ENCODE measurements at regions not wholly inside any gene's neighbourhood (a gene's known extent, or its start where the extent isn't known, plus 50 kb on each side); places are given as distances from the start of the nearest gene placed in this dataset.
"Not testable (repeated sequence)": the region's sequence is repeated elsewhere in the genome, so short reads cannot be mapped to it uniquely, and the experiment has no call there.

GRCh38 chr2:109692831-109693230 is 78.7 kb downstream of the SOWAHC start:
- TF ChIP-seq CTCF (IDR thresholded peaks at IDR 0.05 in 2 of 3, conservative IDR thresholded peaks at IDR 0.05 in 1 of 3; ENCODE audit: borderline replicate concordance in 1 of 3, insufficient read depth in 1 of 3, low read depth in 2 of 3, low read length in 2 of 3); EZH2 (IDR thresholded peaks at IDR 0.05); REST (IDR thresholded peaks at IDR 0.05; ENCODE audit: low read depth); RAD21 (IDR thresholded peaks at IDR 0.05; ENCODE audit: low read depth); POLR2A (IDR thresholded peaks at IDR 0.05; ENCODE audit: borderline replicate concordance, extremely low read depth, insufficient read depth, insufficient read length); POLR2AphosphoS5 (IDR thresholded peaks at IDR 0.05; ENCODE audit: low read depth, low read length); FOSL1 (IDR thresholded peaks at IDR 0.05; ENCODE audit: low read depth); JUND (IDR thresholded peaks at IDR 0.05); CEBPB (IDR thresholded peaks at IDR 0.05; ENCODE audit: low read depth); ZNF274 (IDR thresholded peaks at IDR 0.05; ENCODE audit: low read depth, low read length); YY1 (IDR thresholded peaks at IDR 0.05; ENCODE audit: extremely low read depth, insufficient replicate concordance, low read depth, low read length): not testable (repeated sequence)
